ENCODE measurements at regions not wholly inside any gene's neighbourhood (a gene's known extent, or its start where the extent isn't known, plus 50 kb on each side); places are given as distances from the start of the nearest gene placed in this dataset.
"Not testable (repeated sequence)": the region's sequence is repeated elsewhere in the genome, so short reads cannot be mapped to it uniquely, and the experiment has no call there.

- TF ChIP-seq CTCF, POLR2A, POLR2AphosphoS5, EP300 (IDR thresholded peaks at IDR 0.05): not testable (repeated sequence)
Measured at GRCh38 chr7:56825756-56826540, 306.3 kb downstream of the ZNF479 start.

All from sigmoid colon (tissue), 4 donors.